ENCODE measurements at regions not wholly inside any gene's neighbourhood (a gene's known extent, or its start where the extent isn't known, plus 50 kb on each side); places are given as distances from the start of the nearest gene placed in this dataset.
"Not testable (repeated sequence)": the region's sequence is repeated elsewhere in the genome, so short reads cannot be mapped to it uniquely, and the experiment has no call there.

DNA sequence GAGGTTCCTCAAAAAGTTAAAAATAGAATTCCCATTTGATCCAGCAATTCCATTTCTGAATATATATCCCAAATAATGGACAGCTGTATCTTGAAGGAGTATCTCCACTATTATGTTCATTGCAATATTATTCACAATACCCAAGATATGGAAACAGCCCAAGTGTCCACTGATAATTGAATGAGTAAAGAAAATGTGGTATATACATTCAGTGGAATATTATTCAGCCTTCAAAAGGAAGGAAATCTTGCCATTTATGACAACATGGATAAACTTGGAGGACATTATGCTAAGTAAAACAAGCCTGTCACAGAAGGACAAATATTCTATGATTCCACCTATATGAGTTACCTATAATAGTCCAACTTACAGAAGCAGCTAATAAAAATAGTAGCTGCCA lies 979.0 kb downstream of the SLC6A15 start:
- DNase-seq (ENCODE audit: low spot score): no peak
- in situ Hi-C loops (cut with MboI; ENCODE audit: low sequenced_read_pairs, unreplicated experiment): no loop called here
- TF ChIP-seq CTCF (IDR thresholded peaks at IDR 0.05; ENCODE audit: borderline replicate concordance, control extremely low read depth, extremely low read depth, insufficient read depth, missing control alignments): no peak

DNA sequence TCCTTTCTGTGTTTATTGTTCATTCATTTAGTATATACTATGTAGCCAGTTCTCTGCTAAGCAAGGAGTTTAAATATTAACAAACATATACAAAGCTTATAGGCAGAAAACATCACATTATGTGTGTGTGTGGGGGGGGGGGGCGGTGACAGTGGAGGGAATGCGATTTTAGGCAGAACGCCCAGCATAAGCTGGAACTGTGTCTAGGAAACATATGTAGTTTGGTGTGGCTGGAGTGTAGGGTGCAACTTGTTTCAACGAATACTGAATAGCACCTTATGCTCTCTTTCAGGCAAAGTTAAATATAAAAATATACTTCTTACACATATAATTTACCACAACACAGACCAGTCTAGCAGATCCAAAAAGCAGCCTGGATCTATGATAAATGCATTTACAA lies 980.6 kb downstream of the SLC6A15 start:
- in situ Hi-C loops (cut with MboI; ENCODE audit: low sequenced_read_pairs, unreplicated experiment): no loop called here
- DNase-seq (ENCODE audit: low spot score): no peak
- TF ChIP-seq CTCF (IDR thresholded peaks at IDR 0.05; ENCODE audit: borderline replicate concordance, control extremely low read depth, extremely low read depth, insufficient read depth, missing control alignments): no peak

- TF ChIP-seq CTCF (IDR thresholded peaks at IDR 0.05; ENCODE audit: borderline replicate concordance, control extremely low read depth, extremely low read depth, insufficient read depth, missing control alignments): no peak
- no peak for DNase-seq (ENCODE audit: low spot score)
- in situ Hi-C loops (cut with MboI; ENCODE audit: low sequenced_read_pairs, unreplicated experiment): no loop called here
Measured at GRCh38 chr12:83931451-83931850, 981.1 kb downstream of the SLC6A15 start.

DNA sequence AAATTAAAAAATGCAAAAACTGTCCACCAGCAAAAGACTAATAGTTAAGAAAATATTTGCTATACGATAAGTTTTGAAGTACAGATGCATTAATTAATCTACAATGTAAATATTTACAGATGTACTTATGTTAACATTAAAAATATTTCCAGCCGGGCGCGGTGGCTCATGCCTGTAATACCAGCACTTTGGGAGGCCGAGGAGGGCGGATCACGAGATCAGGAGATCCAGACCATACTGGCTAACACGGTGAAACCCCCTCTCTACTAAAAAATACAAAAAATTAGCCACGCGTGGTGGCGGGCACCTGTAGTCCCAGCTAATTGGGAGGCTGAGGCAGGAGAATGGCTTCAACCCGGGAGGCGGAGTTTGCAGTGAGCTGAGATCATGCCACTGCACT lies 982.8 kb downstream of the SLC6A15 start:
- DNase-seq (ENCODE audit: low spot score); in situ Hi-C loops (cut with MboI; ENCODE audit: low sequenced_read_pairs, unreplicated experiment): not testable (repeated sequence)

DNA sequence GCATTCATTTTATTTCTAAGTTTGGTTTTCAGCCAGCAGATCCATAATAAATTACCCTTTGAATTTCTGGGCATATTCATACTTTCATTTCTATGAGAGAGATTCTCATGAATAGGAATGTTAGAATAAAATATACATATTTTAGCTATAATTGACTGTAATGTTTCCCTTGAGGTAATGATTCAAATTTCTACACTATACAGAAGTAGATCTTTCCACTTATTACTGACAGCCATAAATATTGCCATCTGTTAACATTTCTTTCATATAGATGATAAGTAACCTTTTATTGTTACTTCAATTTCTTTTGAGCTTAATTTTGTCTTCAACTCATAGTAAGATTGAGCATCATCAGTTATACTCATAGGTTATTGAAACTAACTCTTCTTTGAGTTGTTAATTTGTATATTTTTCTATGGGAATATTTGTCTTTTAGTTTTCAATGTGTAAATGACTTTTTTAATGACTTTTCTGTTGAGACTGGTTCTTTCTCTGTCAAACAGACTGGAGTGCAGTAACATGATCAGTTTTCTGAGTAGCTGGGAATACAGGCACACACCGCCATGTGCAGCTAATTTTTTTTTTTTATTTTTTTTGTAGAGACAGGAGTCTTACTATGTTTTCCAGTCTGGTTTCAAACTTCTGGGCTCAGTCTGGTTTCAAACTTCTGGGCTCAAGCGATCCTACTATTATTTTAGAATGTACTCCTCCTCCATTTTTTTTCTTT lies 991.6 kb downstream of the SLC6A15 start:
- in situ Hi-C loops (cut with MboI; ENCODE audit: low sequenced_read_pairs, unreplicated experiment): no loop called here
- TF ChIP-seq CTCF (IDR thresholded peaks at IDR 0.05; ENCODE audit: borderline replicate concordance, control extremely low read depth, extremely low read depth, insufficient read depth, missing control alignments): no peak
- DNase-seq (ENCODE audit: low spot score): no peak

DNA sequence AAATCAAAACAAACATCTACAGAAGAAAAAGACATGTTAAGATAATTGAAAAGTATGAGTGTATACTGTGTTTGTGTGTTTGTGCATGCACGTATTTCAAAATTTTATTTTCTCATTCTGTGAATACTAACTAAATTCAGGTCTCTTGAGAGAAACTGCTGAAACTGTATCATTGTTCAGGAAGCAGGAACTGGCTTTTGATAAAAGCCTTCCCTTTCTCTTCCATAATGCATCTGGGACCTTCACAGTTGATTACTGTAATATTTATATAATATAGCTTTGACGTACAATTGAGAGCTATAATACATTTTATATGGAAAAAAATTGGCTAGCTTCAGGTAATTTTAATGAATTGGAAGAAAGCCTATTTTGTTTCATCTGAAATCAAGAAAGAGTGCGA lies 993.5 kb downstream of the SLC6A15 start:
- no peak for DNase-seq (ENCODE audit: low spot score)
- no peak for TF ChIP-seq CTCF (IDR thresholded peaks at IDR 0.05; ENCODE audit: borderline replicate concordance, control extremely low read depth, extremely low read depth, insufficient read depth, missing control alignments)
- in situ Hi-C loops (cut with MboI; ENCODE audit: low sequenced_read_pairs, unreplicated experiment): no loop called here

DNA sequence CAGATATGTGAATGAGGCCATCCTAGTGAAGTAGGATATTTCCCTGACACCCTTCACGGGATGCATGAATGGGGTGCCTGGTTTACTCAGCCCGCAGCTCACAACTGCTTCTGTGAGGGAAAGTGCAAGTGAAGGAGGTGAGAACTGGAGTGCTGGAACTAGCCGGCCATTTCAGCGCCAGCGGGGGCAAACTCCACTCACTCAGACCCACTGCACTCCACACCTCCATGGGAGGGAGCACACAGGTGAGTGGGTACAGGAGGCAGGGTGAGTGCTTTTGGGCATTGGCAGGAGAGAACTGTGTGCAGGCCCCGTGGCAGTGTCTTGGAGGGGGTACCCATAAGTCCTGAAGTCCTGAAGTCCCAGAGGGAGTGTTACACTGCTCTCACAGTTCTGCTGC lies 1008.4 kb downstream of the SLC6A15 start:
- DNase-seq (ENCODE audit: low spot score): no peak
- TF ChIP-seq CTCF (IDR thresholded peaks at IDR 0.05; ENCODE audit: borderline replicate concordance, control extremely low read depth, extremely low read depth, insufficient read depth, missing control alignments): no peak
- in situ Hi-C loops (cut with MboI; ENCODE audit: low sequenced_read_pairs, unreplicated experiment): no loop called here
